Natural killer cell (primary cell): ENCODE measurements at regions not wholly inside any gene's neighbourhood (a gene's known extent, or its start where the extent isn't known, plus 50 kb on each side); places are given as distances from the start of the nearest gene placed in this dataset.

Source experiments
- ATAC-seq, 3 donors: fragments of 150-1000 bp in 2 of 3; fragments of 200-7000 bp in 1 of 3; cut with Tn5 transposase; 1 replicate in 1 of 3; 2 replicates in 2 of 3; pipeline ENCODE4 v1.10.0; 2021; ENCODE audit warnings: mild to moderate bottlenecking in 2 of 3, moderate library complexity in 2 of 3
- DNase-seq, 2 donors: peaks; one replicate each; pipeline versions ENCODE4 v3.0.0 to v3.0.0-alpha.2; 2013 to 2021; ENCODE audit warnings: mixed read lengths in 1 of 2
- H3K27ac ChIP-seq: one replicate; pipeline ENCODE4 v1.5.1; 2013; ENCODE audit warnings: mild to moderate bottlenecking, low read length
- H3K27me3 ChIP-seq: one replicate; pipeline ENCODE4 v1.6.1; 2013; ENCODE audit warnings: low read length; ENCODE audit not compliant: control insufficient read depth, insufficient read depth
- H3K36me3 ChIP-seq: one replicate; pipeline ENCODE4 v1.6.1; 2013; ENCODE audit warnings: low read length; ENCODE audit not compliant: control insufficient read depth, insufficient read depth
- H3K4me1 ChIP-seq: one replicate; pipeline ENCODE4 v1.6.1; 2013; ENCODE audit warnings: low read length; ENCODE audit not compliant: control insufficient read depth, insufficient read depth
- H3K4me3 ChIP-seq: one replicate; pipeline ENCODE4 v1.5.1; 2013; ENCODE audit warnings: low read length
- H3K9me3 ChIP-seq: one replicate; pipeline ENCODE4 v1.6.1; 2013; ENCODE audit warnings: low read length; ENCODE audit not compliant: control insufficient read depth, insufficient read depth
- H3K27ac Mint-ChIP-seq, 2 donors: one replicate each; pipeline ENCODE4 v1.8.0; 2022; ENCODE audit warnings: mild to moderate bottlenecking in 2 of 2, mixed read lengths in 2 of 2, moderate library complexity in 1 of 2
- H3K27me3 Mint-ChIP-seq, 2 donors: one replicate each; pipeline ENCODE4 v1.8.0; 2022; ENCODE audit warnings: low read depth in 2 of 2, mixed read lengths in 2 of 2
- H3K36me3 Mint-ChIP-seq: one replicate; pipeline ENCODE4 v1.8.0; 2022; ENCODE audit warnings: mixed read lengths
- H3K4me1 Mint-ChIP-seq, 2 donors: one replicate each; pipeline ENCODE4 v1.8.0; 2022; ENCODE audit warnings: mixed read lengths in 2 of 2
- H3K4me3 Mint-ChIP-seq: one replicate; pipeline ENCODE4 v1.8.0; 2022; ENCODE audit warnings: mild to moderate bottlenecking, moderate library complexity, mixed read lengths
- H3K9me3 Mint-ChIP-seq, 2 donors: one replicate each; pipeline ENCODE4 v1.8.0; 2022; ENCODE audit warnings: mixed read lengths in 2 of 2
- CTCF ChIP-seq: fragments of 200-600 bp; IDR thresholded peaks from one replicate; pipeline ENCODE4 v1.8.0; 2022; ENCODE audit warnings: antibody characterized with exemption
- WGBS: methylation state at CpG from one replicate; pipeline ENCODE4 v1.1.7; 2013; ENCODE audit warnings: missing lambda C conversion rate; ENCODE audit not compliant: insufficient coverage; 5-methylcytosine and 5-hydroxymethylcytosine counted together
- intact Hi-C: fragments of 100-400 bp; cut with micrococcal nuclease; formaldehyde crosslinking; loops from one replicate; pipeline ENCODE4 v1.14.2; 2022

DNA sequence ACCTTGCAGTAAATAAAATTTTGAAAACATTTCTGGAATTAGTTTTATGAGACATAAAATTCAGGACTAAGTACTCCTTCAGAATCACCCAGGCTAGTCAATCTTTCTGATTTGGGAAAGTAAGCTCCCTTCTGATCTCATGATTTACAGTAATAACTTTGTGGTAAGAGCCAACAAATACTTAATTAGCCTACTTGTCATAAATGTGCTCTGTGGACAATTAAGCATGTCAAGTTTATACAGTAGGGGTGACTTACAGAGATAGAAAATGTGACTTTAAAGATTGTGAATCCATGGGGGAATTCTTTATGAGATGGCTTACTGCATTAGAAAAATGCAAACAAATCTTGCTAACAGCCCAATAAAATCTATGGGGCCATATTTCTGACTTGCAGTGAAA, 616.9 kb upstream of the GHITM start:
- TF ChIP-seq CTCF = no peak
- H3K9me3 ChIP-seq = peaks cover 15% of the 10 kb centered on the region
- H3K27me3 ChIP-seq = no peaks in the 10 kb centered on the region
- no peaks in the 10 kb centered on the region for H3K4me1 ChIP-seq
- H3K4me1 Mint-ChIP-seq = no peaks in the 10 kb centered on the region
- no peak overlapping the region for H3K4me3 ChIP-seq
- peaks cover 15 to 23% of the 10 kb centered on the region in 2 donors for H3K9me3 Mint-ChIP-seq
- H3K27me3 Mint-ChIP-seq = no peaks in the 10 kb centered on the region
- H3K27ac Mint-ChIP-seq = no peak overlapping the region
- H3K36me3 Mint-ChIP-seq = peaks cover 15% of the 10 kb centered on the region
- H3K36me3 ChIP-seq = no peaks in the 10 kb centered on the region
- H3K4me3 Mint-ChIP-seq = no peak overlapping the region
- no peak for DNase-seq
- no peak for ATAC-seq
- H3K27ac ChIP-seq = no peak overlapping the region
- intact Hi-C loops = no loop called here

- Histone ChIP-seq H3K4me3 (no peak overlapping the region), H3K36me3 (no peaks in the 10 kb centered on the region), H3K27ac (no peak overlapping the region), H3K27me3 (no peaks in the 10 kb centered on the region), H3K9me3 (peaks cover 16% of the 10 kb centered on the region), H3K4me1 (no peaks in the 10 kb centered on the region)
- Mint-ChIP-seq H3K4me1 (no peaks in the 10 kb centered on the region), H3K27me3 (no peaks in the 10 kb centered on the region), H3K9me3 (peaks cover 14 to 27% of the 10 kb centered on the region in 2 donors), H3K27ac (no peak overlapping the region), H3K4me3 (no peak overlapping the region), H3K36me3 (peaks cover 15% of the 10 kb centered on the region)
- DNase-seq = no peak
- TF ChIP-seq CTCF = no peak
- WGBS = 85% methylated on average over 3 of the region's 3 CpGs
- intact Hi-C loops = no loop called here
- no peak for ATAC-seq
These were observed 616.4 kb upstream of the GHITM start for GRCh38 chr10:83522881-83523386.

GRCh38 chr10:83527934-83528333, 611.4 kb upstream of the GHITM start:
- Mint-ChIP-seq H3K27ac (no peak overlapping the region), H3K9me3 (peaks cover 25 to 31% of the 10 kb centered on the region in 2 donors), H3K36me3 (peaks cover 15% of the 10 kb centered on the region), H3K4me1 (no peaks in the 10 kb centered on the region), H3K4me3 (no peak overlapping the region), H3K27me3 (no peaks in the 10 kb centered on the region)
- H3K4me3 ChIP-seq = no peak overlapping the region
- H3K36me3 ChIP-seq = no peaks in the 10 kb centered on the region
- no peak for DNase-seq
- H3K27me3 ChIP-seq = no peaks in the 10 kb centered on the region
- TF ChIP-seq CTCF = no peak
- H3K4me1 ChIP-seq = no peaks in the 10 kb centered on the region
- H3K9me3 ChIP-seq = peaks cover 16% of the 10 kb centered on the region
- no peak overlapping the region for H3K27ac ChIP-seq
- ATAC-seq = no peak
- intact Hi-C loops = no loop called here

- H3K4me3 ChIP-seq = no peak overlapping the region
- intact Hi-C loops = no loop called here
- Mint-ChIP-seq H3K4me1 (no peaks in the 10 kb centered on the region), H3K9me3 (peaks cover 12 to 22% of the 10 kb centered on the region in 2 donors), H3K36me3 (no peaks in the 10 kb centered on the region), H3K4me3 (no peak overlapping the region), H3K27ac (no peak overlapping the region), H3K27me3 (no peaks in the 10 kb centered on the region)
- H3K27me3 ChIP-seq = no peaks in the 10 kb centered on the region
- H3K4me1 ChIP-seq = no peaks in the 10 kb centered on the region
- H3K27ac ChIP-seq = no peak overlapping the region
- H3K9me3 ChIP-seq = no peaks in the 10 kb centered on the region
- no peaks in the 10 kb centered on the region for H3K36me3 ChIP-seq
- no peak for ATAC-seq
- no peak for DNase-seq
- TF ChIP-seq CTCF = no peak
- no CpG with 5 or more reads among the region's 1 CpG for WGBS
These were observed 606.0 kb upstream of the GHITM start for GRCh38 chr10:83533290-83533689.
